VCaP (cell line): ENCODE measurements at regions not wholly inside any gene's neighbourhood (a gene's known extent, or its start where the extent isn't known, plus 50 kb on each side); places are given as distances from the start of the nearest gene placed in this dataset.

ENCODE experiments used
- H3K27ac ChIP-seq: fragments of 450-650 bp; 2 replicates; pipeline ENCODE4 v1.5.1; 2017
- TF ChIP-seq, protein P1 (sequence below): fragments of 450-650 bp; conservative IDR thresholded peaks from 2 replicates; pipeline ENCODE4 v1.5.1; 2017; ENCODE audit warnings: mild to moderate bottlenecking, moderate library complexity

DNA sequence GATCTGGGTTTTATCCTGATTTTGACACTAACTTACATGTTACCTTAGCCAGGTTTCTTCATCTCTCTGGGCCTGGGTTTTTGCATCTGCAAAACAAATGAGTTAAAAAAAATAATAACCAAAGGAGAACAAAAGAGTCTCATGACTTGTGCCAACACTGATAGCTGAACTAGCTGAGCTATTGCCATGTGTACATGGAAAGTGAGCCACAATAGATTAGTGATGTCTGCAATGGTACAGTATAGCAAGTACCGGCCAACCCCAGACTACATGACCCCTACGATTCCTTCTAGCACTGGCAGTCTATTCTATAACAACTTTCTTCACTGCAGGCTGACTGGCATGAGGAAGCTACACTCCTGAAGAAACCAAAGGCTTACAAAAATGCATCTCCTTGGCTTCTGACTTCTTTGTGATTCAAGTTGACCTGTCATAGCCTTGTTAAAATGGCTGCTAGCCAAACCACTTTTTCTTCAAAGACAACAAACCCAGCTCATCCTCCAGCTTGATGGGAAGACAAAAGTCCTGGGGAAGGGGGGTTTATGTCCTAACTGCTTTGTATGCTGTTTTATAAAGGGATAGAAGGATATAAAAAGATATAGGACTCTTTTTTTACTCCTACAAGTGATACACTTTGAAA is 123.7 kb downstream of the DAD1 start:
- TF ChIP-seq, protein P1, sequence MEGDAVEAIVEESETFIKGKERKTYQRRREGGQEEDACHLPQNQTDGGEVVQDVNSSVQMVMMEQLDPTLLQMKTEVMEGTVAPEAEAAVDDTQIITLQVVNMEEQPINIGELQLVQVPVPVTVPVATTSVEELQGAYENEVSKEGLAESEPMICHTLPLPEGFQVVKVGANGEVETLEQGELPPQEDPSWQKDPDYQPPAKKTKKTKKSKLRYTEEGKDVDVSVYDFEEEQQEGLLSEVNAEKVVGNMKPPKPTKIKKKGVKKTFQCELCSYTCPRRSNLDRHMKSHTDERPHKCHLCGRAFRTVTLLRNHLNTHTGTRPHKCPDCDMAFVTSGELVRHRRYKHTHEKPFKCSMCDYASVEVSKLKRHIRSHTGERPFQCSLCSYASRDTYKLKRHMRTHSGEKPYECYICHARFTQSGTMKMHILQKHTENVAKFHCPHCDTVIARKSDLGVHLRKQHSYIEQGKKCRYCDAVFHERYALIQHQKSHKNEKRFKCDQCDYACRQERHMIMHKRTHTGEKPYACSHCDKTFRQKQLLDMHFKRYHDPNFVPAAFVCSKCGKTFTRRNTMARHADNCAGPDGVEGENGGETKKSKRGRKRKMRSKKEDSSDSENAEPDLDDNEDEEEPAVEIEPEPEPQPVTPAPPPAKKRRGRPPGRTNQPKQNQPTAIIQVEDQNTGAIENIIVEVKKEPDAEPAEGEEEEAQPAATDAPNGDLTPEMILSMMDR = no peak
- H3K27ac ChIP-seq = no peak overlapping the region

DNA sequence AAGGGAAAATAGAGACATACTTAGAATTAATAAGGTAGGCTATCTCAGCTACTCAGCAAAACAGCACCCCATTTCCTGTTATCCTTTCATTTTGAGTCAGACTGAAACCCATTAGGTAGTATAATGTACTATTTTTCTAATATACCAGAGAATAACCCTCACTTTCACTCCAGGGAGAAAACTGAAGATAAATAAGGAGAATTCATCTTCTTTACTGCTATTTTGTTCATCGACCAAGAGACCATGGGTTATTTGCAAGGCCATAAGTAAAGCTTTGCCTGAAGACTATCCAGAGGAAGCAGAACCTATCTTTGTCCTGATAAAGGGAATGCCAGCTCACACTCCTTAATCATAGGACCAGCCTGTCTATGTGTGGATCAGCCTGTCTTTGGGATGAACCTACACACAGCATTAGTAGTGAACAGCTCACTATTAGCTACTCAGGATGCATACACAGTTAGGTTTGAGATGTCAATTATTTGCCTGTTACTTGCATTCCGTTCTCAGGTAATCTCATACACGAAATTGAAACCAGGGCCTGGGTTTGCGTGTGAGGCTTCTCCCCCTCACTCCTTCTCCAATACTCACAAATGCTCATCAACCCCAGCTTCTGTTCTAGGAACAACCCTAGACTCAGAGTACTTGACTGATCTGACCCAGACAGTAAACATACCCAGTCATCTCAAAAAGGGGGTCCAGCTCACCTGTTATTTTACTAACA is 124.4 kb downstream of the DAD1 start:
- no peak overlapping the region for H3K27ac ChIP-seq
- TF ChIP-seq, protein P1 = no peak

DNA sequence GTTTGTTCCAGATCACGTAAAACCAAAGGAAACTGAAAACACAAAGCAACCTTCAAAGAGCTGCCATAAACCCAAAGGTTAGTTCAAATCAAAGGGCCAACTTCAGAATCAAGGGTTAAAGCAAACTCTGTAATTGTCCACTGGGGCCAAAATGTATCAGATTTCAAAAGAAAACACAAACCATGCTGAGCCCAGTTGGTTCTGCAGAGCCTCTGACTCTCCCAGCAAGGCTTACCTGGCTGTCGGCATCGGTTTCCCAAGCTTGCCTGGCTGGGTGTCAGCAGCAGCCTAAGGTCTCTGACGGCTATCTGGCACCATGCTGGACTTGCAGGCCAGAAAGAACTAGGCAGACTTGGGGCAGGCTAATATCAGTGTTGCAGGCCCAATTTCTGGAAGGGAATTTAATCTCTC is 125.3 kb downstream of the DAD1 start:
- TF ChIP-seq, protein P1 = no peak
- H3K27ac ChIP-seq = no peak overlapping the region

DNA sequence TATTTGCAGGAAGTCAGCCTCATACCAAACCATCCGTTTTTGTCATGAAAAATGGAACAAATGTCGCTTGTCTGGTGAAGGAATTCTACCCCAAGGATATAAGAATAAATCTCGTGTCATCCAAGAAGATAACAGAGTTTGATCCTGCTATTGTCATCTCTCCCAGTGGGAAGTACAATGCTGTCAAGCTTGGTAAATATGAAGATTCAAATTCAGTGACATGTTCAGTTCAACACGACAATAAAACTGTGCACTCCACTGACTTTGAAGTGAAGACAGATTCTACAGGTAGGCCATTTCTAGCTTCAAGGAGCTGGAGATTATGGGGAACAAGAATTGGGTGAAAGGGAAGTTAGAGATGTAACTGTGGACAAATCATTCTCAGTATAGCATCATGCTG is 126.1 kb downstream of the DAD1 start:
- H3K27ac ChIP-seq = no peak overlapping the region
- TF ChIP-seq, protein P1 = no peak

DNA sequence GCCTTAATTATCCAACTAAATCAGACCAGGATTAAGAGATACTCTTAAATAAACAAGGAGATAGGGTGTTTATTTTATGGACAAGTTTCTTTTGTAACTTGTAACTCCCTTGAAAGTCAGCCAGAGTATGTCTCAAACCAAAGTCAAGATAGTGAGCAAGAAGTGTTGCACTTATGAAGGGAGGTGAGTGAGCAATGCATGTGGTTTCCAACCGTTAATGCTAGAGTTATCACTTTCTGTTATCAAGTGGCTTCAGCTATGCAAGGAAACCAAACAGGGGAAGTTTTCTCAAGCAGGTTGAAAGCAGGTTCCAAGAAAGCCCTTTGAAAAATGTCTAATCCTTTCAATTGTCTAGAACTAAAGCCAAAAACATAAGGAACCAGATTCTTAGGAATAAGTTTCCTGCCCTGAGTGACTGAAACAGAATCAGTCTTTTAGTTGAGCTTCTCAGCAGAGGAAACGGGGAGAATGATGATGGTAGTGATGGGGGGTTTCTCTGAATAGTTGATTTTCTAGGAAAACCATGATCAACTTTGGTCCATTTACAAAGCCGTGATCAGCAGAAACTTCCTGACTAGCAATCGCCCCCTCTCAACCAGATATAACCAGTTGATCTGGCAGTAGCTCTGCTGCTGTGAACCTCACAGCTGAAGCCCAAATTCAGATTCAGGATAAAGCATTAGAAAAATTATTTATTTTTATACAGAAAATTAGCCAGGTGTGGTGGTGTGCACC is 128.4 kb downstream of the DAD1 start:
- H3K27ac ChIP-seq = no peak overlapping the region
- TF ChIP-seq, protein P1 = no peak

DNA sequence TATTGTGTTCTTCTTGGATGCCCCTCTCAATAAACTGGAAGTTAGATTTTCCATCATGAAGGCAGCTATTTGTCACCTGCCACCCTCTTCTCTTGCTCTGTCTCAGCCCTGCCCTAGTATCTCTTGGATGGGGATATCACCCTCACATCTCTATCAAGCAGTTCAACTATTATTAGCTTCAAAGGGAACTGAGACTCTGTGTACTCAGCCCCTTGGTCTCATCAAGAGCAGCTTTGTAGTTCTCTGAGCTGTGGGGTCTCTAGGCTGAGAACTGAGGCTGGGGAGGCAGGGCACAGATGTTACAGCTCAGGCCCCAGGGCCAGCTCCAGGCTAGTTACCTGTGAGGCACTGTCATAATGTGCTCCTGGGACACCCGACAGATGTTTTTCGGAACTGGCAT is 130.3 kb downstream of the DAD1 start:
- no peak overlapping the region for H3K27ac ChIP-seq
- TF ChIP-seq, protein P1 = no peak

DNA sequence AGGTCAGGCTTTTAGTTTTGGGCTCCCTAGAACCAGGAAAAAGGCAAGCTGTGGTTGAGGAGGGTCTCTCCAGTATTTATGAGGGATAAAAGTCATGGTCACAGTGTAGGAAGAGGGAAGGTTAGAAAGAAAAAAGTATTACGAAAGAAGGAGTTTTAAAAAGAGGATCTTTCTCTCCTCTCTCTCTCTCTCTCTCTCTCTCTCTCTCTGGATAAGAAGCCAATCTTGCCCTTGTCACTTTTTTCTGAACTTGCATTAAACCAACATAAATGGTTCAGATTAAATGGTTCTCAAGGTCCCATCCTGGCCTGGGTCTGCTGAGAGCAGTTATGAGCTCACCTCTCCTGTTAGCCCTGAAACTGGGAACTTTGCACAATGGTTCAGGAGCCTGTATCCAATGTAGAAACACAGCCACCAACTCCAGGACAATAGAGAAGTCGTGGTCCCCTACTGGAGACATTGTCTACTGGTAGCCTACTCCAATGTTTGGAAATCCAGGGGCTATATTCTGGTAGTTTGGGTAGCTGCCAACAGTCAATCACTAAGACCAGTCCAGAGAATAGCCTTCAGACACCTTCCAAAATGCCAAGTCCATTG is 131.9 kb downstream of the DAD1 start:
- TF ChIP-seq, protein P1 = no peak
- H3K27ac ChIP-seq = no peak overlapping the region
